HCT116 (cell line): ENCODE measurements at regions not wholly inside any gene's neighbourhood (a gene's known extent, or its start where the extent isn't known, plus 50 kb on each side); places are given as distances from the start of the nearest gene placed in this dataset.

Source experiments
- ATAC-seq: fragments of 200-7000 bp; cut with Tn5 transposase; 2 replicates; pipeline ENCODE4 v1.9.1; 2020; ENCODE audit warnings: mild to moderate bottlenecking, moderate library complexity
- BruUV-seq: library from RNA; stranded (reverse); fragments of 400-500 nt; replicated peaks from 2 replicates; lab custom pipeline; 2021; lab: Mats Ljungman, UMichigan
- CTCF ChIA-PET: fragments of 300-600 bp; sonication (Branson Sonifier 250); formaldehyde crosslinking; loops from one replicate; lab custom pipeline; 2021; ENCODE audit warnings: antibody characterized with exemption; lab: Charles Lee
- POLR2A ChIA-PET: fragments of 300-600, 350-600 bp; sonication (Branson Sonifier 250); formaldehyde crosslinking; loops from one replicate; lab custom pipeline; 2021; ENCODE audit warnings: antibody characterized with exemption; lab: Charles Lee
- RAD21 ChIA-PET, 2 experiments: fragments of 300-600 bp; sonication (Branson Sonifier 250); formaldehyde crosslinking; loops; one replicate each; lab custom pipeline; 2023; ENCODE audit warnings: low total read pairs in 2 of 2; ENCODE audit not compliant: uncharacterized antibody in 2 of 2, unreplicated experiment in 2 of 2, low non-redundant PET in 1 of 2; lab: Charles Lee
- DNase-seq: peaks from one replicate; pipeline ENCODE4 v3.0.0-alpha.2; 2010; ENCODE audit warnings: low read depth, low spot score
- H2AFZ ChIP-seq: fragments of 200-600 bp; shearing (Covaris generic), sonication (generic); 2 replicates; pipeline ENCODE4 v1.6.1; 2017; ENCODE audit warnings: low read depth, mixed run types, mixed read lengths, antibody characterized with exemption, low read length; ENCODE audit not compliant: poor library complexity, severe bottlenecking
- H3K27ac ChIP-seq: 2 replicates; pipeline ENCODE4 v1.5.1; 2012; ENCODE audit warnings: low read depth, low read length
- H3K27me3 ChIP-seq: fragments of 200-600 bp; sonication (generic); 2 replicates; pipeline ENCODE4 v1.6.1; 2016; ENCODE audit warnings: mixed run types, low read length, mixed read lengths; ENCODE audit not compliant: insufficient read depth
- H3K36me3 ChIP-seq, 2 experiments: fragments of 200-500 bp in 1 of 2; fragments of 200-600 bp in 1 of 2; sonication (Bioruptor generic) in 1 of 2; sonication (generic) in 1 of 2; 2 replicates each; pipeline versions ENCODE4 v1.5.1 to v1.6.1; 2014 to 2016; ENCODE audit warnings: low read length in 2 of 2, inconsistent platforms in 1 of 2, mixed read lengths in 1 of 2, mixed run types in 1 of 2; ENCODE audit not compliant: insufficient read depth in 2 of 2, control insufficient read depth in 1 of 2
- H3K4me1 ChIP-seq, 2 experiments: fragments of 200-600 bp in 1 of 2; sonication (generic) in 1 of 2; 2 replicates each; pipeline versions ENCODE4 v1.5.1 to v1.6.1; 2012 to 2017; ENCODE audit warnings: low read length in 2 of 2, inconsistent platforms in 1 of 2, mild to moderate bottlenecking in 1 of 2, mixed read lengths in 1 of 2, mixed run types in 1 of 2, moderate library complexity in 1 of 2; ENCODE audit not compliant: insufficient read depth in 2 of 2, control insufficient read depth in 1 of 2
- H3K4me2 ChIP-seq: fragments of 200-600 bp; sonication (generic); 2 replicates; pipeline ENCODE4 v1.6.1; 2017; ENCODE audit warnings: mixed run types, low read length, mixed read lengths
- H3K4me3 ChIP-seq, 2 experiments: fragments of 200-600 bp in 1 of 2; sonication (generic) in 1 of 2; replicated peaks in 1 of 2; 2 replicates each; pipeline ENCODE4 v1.5.1; 2011 to 2016; ENCODE audit warnings: low read length in 2 of 2, control low read depth in 1 of 2, low read depth in 1 of 2, mild to moderate bottlenecking in 1 of 2, mixed read lengths in 1 of 2, mixed run types in 1 of 2
- H3K79me2 ChIP-seq: fragments of 200-600 bp; sonication (generic); 2 replicates; pipeline ENCODE4 v1.6.1; 2017; ENCODE audit warnings: mild to moderate bottlenecking, mixed run types, low read length, moderate library complexity, mixed read lengths; ENCODE audit not compliant: insufficient read depth
- H3K9ac ChIP-seq: fragments of 200-600 bp; sonication (generic); 2 replicates; pipeline ENCODE4 v1.6.1; 2016; ENCODE audit warnings: low read length, mixed read lengths
- H3K9me2 ChIP-seq: fragments of 200-600 bp; sonication (generic), shearing (Covaris generic); 2 replicates; pipeline ENCODE4 v1.6.1; 2017; ENCODE audit warnings: mixed run types, mild to moderate bottlenecking, moderate library complexity; ENCODE audit not compliant: insufficient read depth
- H3K9me3 ChIP-seq, 2 experiments: fragments of 200-500 bp in 1 of 2; fragments of 200-600 bp in 1 of 2; sonication (Bioruptor generic) in 1 of 2; sonication (generic) in 1 of 2; 2 replicates each; pipeline ENCODE4 v1.6.1; 2014 to 2017; ENCODE audit warnings: low read length in 2 of 2, mixed read lengths in 2 of 2, inconsistent platforms in 1 of 2, low read depth in 1 of 2, mild to moderate bottlenecking in 1 of 2, mixed run types in 1 of 2, moderate library complexity in 1 of 2; ENCODE audit not compliant: control insufficient read depth in 1 of 2, insufficient read depth in 1 of 2
- H4K20me1 ChIP-seq: fragments of 200-600 bp; sonication (generic), shearing (Covaris generic); 2 replicates; pipeline ENCODE4 v1.6.1; 2017; ENCODE audit warnings: mixed run types, mild to moderate bottlenecking, moderate library complexity; ENCODE audit not compliant: insufficient read depth
- ATF3 ChIP-seq: IDR thresholded peaks from 2 replicates; pipeline ENCODE4 v1.6.1; 2012
- CBX3 ChIP-seq: IDR thresholded peaks from 2 replicates; pipeline ENCODE4 v1.6.1; 2012; ENCODE audit warnings: low read depth
- CEBPB ChIP-seq: IDR thresholded peaks from 2 replicates; pipeline ENCODE4 v1.6.1; 2012; ENCODE audit warnings: low read depth
- ELF1 ChIP-seq: IDR thresholded peaks from 2 replicates; pipeline ENCODE4 v1.6.1; 2012; ENCODE audit warnings: low read depth, borderline replicate concordance
- EZH2 ChIP-seq: fragments of 200-600 bp; sonication (generic); IDR thresholded peaks from 2 replicates; pipeline ENCODE4 v1.6.1; 2017; ENCODE audit warnings: antibody characterized with exemption, mixed run types
- FOSL1 ChIP-seq: IDR thresholded peaks from 2 replicates; pipeline ENCODE4 v1.6.1; 2012; ENCODE audit warnings: low read depth
- JUND ChIP-seq: IDR thresholded peaks from 2 replicates; pipeline ENCODE4 v1.6.1; 2012
- MAX ChIP-seq: IDR thresholded peaks from 2 replicates; pipeline ENCODE4 v1.6.1; 2012
- POLR2A ChIP-seq: IDR thresholded peaks from 2 replicates; pipeline ENCODE4 v1.7.0; 2011; ENCODE audit warnings: borderline replicate concordance; ENCODE audit not compliant: insufficient read depth, insufficient read length; ENCODE audit errors: extremely low read depth
- POLR2AphosphoS5 ChIP-seq: IDR thresholded peaks from 2 replicates; pipeline ENCODE4 v1.6.1; 2011; ENCODE audit warnings: mild to moderate bottlenecking, low read depth, low read length, moderate library complexity
- SP1 ChIP-seq: IDR thresholded peaks from 2 replicates; pipeline ENCODE4 v1.6.1; 2012; ENCODE audit warnings: low read depth
- SRF ChIP-seq: IDR thresholded peaks from 2 replicates; pipeline ENCODE4 v1.6.1; 2012; ENCODE audit warnings: low read depth
- TCF7L2 ChIP-seq: IDR thresholded peaks from 2 replicates; pipeline ENCODE4 v1.7.0; 2011; ENCODE audit warnings: borderline replicate concordance, inconsistent platforms; ENCODE audit not compliant: insufficient read depth, insufficient read length; ENCODE audit errors: extremely low read depth
- YY1 ChIP-seq: IDR thresholded peaks from 2 replicates; pipeline ENCODE4 v1.6.1; 2011; ENCODE audit warnings: low read length, low read depth, moderate library complexity, mild to moderate bottlenecking; ENCODE audit not compliant: insufficient replicate concordance; ENCODE audit errors: extremely low read depth
- ZBTB33 ChIP-seq: IDR thresholded peaks from 2 replicates; pipeline ENCODE4 v1.6.1; 2011; ENCODE audit warnings: mild to moderate bottlenecking, low read length, moderate library complexity; ENCODE audit not compliant: insufficient replicate concordance; ENCODE audit errors: extremely low read depth
- ZFX ChIP-seq: fragments of 450-650 bp; IDR thresholded peaks from 2 replicates; pipeline ENCODE4 v1.6.1; 2017
- intact Hi-C: fragments of 100-400 bp; cut with micrococcal nuclease; formaldehyde crosslinking; loops from 2 replicates; pipeline ENCODE4 v1.10.0; 2022

- no peak for TF ChIP-seq ZBTB33
- no peak for TF ChIP-seq SRF
- no peak for TF ChIP-seq JUND
- TF ChIP-seq SP1, result no peak
- TF ChIP-seq MAX, result 0 out of 2 replicates have a peak, but pooled peaks have one; percentile 13
- TF ChIP-seq ZFX, result no peak
- TF ChIP-seq EZH2, result no peak
- TF ChIP-seq YY1, result no peak
- TF ChIP-seq FOSL1, result no peak
- no peak for TF ChIP-seq CEBPB
- TF ChIP-seq POLR2A, result no peak
- TF ChIP-seq CBX3, result no peak
- TF ChIP-seq ATF3, result no peak
- TF ChIP-seq, all 23 proteins: peak for 3
These were observed 120.1 kb upstream of the ACBD5 start (continued) for GRCh38 chr10:27360581-27361172.

- Histone ChIP-seq H4K20me1 (no peaks in the 10 kb centered on the region), H3K4me2 (no peak overlapping the region), H3K79me2 (no peaks in the 10 kb centered on the region), H2AFZ (peak overlapping the region; percentile 45), H3K27ac (no peak overlapping the region), H3K9me2 (no peaks in the 10 kb centered on the region), H3K9ac (no peak overlapping the region), H3K27me3 (no peaks in the 10 kb centered on the region), H3K4me1 (no peaks in the 10 kb centered on the region), H3K4me3 (no peak overlapping the region), H3K36me3 (no peaks in the 10 kb centered on the region), H3K9me3 (no peaks in the 10 kb centered on the region)
- DNase-seq, result no peak
- POLR2A ChIA-PET, result no interaction called here
- ATAC-seq, result no peak
- intact Hi-C loops, result loop anchor here (1.0 to 10.0 kb wide), 4 partner anchors 138 to 1025 kb away; no protein-coding TSS in a partner anchor
- BruUV-seq, result no TSS peak
- CTCF ChIA-PET, result interaction anchor here (1.0 to 1.3 kb wide), 2 partner anchors 10 to 470 kb away, joined by 3 to 4 read pairs; no protein-coding TSS in a partner anchor
- RAD21 ChIA-PET, result no interaction called here
- TF ChIP-seq POLR2AphosphoS5 (no peak), POLR2A (no peak), EZH2 (no peak), TCF7L2 (no peak), ELF1 (no peak), ZFX (no peak), SRF (no peak), ZBTB33 (no peak), ATF3 (no peak), JUND (no peak), CEBPB (no peak), YY1 (no peak), FOSL1 (no peak)
These were observed 119.3 kb upstream of the ACBD5 start for GRCh38 chr10:27359792-27360355.
